Keratinocyte (primary cell): ENCODE measurements at regions not wholly inside any gene's neighbourhood (a gene's known extent, or its start where the extent isn't known, plus 50 kb on each side); places are given as distances from the start of the nearest gene placed in this dataset.

Experiments
- DNase-seq: peaks from one replicate; pipeline ENCODE4 v3.0.0-alpha.2; 2011; ENCODE audit warnings: low read depth, missing footprints, low spot score
- FAIRE-seq: peaks from 2 replicates; lab custom pipeline; 2011; peaks lifted over from hg19 to GRCh38; lab: Jason Lieb, UNC
- H2AFZ ChIP-seq: 2 replicates; pipeline ENCODE4 v1.6.0; 2012; ENCODE audit warnings: low read length, control low read depth, inconsistent platforms; ENCODE audit not compliant: control insufficient read depth
- H3K27ac ChIP-seq: 2 replicates; pipeline ENCODE4 v1.5.1; 2011; ENCODE audit warnings: low read length; ENCODE audit not compliant: control insufficient read depth, insufficient read depth
- H3K27me3 ChIP-seq: 3 replicates; pipeline ENCODE4 v1.6.0; 2011; ENCODE audit warnings: low read length; ENCODE audit not compliant: control insufficient read depth, insufficient read depth; ENCODE audit errors: extremely low read depth
- H3K36me3 ChIP-seq, 2 experiments: 2 replicates in 1 of 2; 3 replicates in 1 of 2; pipeline ENCODE4 v1.5.1; 2011; ENCODE audit warnings: low read length in 2 of 2, mild to moderate bottlenecking in 1 of 2; ENCODE audit not compliant: control insufficient read depth in 2 of 2, insufficient read depth in 2 of 2; ENCODE audit errors: extremely low read depth in 1 of 2
- H3K4me1 ChIP-seq: 3 replicates; pipeline ENCODE4 v1.5.1; 2011; ENCODE audit warnings: low read length; ENCODE audit not compliant: control insufficient read depth, insufficient read depth; ENCODE audit errors: extremely low read depth
- H3K4me2 ChIP-seq: 3 replicates; pipeline ENCODE4 v1.6.0; 2011; ENCODE audit warnings: low read depth, low read length; ENCODE audit not compliant: control insufficient read depth, insufficient read depth; ENCODE audit errors: extremely low read depth
- H3K4me3 ChIP-seq, 3 experiments: fragments of 200-600 bp in 1 of 3; sonication (generic) in 1 of 3; 2 replicates in 2 of 3; 3 replicates in 1 of 3; pipeline ENCODE4 v1.5.1; 2011 to 2016; ENCODE audit warnings: low read length in 3 of 3, mild to moderate bottlenecking in 3 of 3, control low read depth in 2 of 3, inconsistent platforms in 1 of 3, low read depth in 1 of 3, mixed read lengths in 1 of 3, mixed run types in 1 of 3, moderate library complexity in 1 of 3; ENCODE audit not compliant: control insufficient read depth in 2 of 3, insufficient read depth in 2 of 3; ENCODE audit errors: extremely low read depth in 1 of 3
- H3K79me2 ChIP-seq: 2 replicates; pipeline ENCODE4 v1.6.0; 2012; ENCODE audit warnings: low read length; ENCODE audit not compliant: control insufficient read depth, insufficient read depth
- H3K9ac ChIP-seq: 3 replicates; pipeline ENCODE4 v1.6.0; 2011; ENCODE audit warnings: low read length; ENCODE audit not compliant: control insufficient read depth, insufficient read depth; ENCODE audit errors: extremely low read depth
- H3K9me1 ChIP-seq: 3 replicates; pipeline ENCODE4 v1.6.0; 2011; ENCODE audit warnings: low read length; ENCODE audit not compliant: control insufficient read depth, insufficient read depth; ENCODE audit errors: extremely low read depth
- H3K9me3 ChIP-seq: 2 replicates; pipeline ENCODE4 v1.5.1; 2012; ENCODE audit warnings: low read depth, low read length; ENCODE audit not compliant: control insufficient read depth
- H4K20me1 ChIP-seq: 3 replicates; pipeline ENCODE4 v1.6.0; 2011; ENCODE audit warnings: low read length; ENCODE audit not compliant: control insufficient read depth, insufficient read depth; ENCODE audit errors: extremely low read depth
- CTCF ChIP-seq, 3 experiments: IDR thresholded peaks in 1 of 3; conservative IDR thresholded peaks in 1 of 3; optimal IDR thresholded peaks in 1 of 3; 2 replicates in 2 of 3; 3 replicates in 1 of 3; pipeline versions ENCODE3 to v1.5.1; 2011; ENCODE audit warnings: low read length in 3 of 3, mild to moderate bottlenecking in 3 of 3, moderate library complexity in 2 of 3, control low read depth in 1 of 3, inconsistent platforms in 1 of 3; ENCODE audit not compliant: insufficient read depth in 2 of 3; ENCODE audit errors: extremely low read depth in 1 of 3
- EZH2 ChIP-seq: IDR thresholded peaks from one replicate; pipeline ENCODE4 v1.6.1; 2012; ENCODE audit warnings: inconsistent platforms, mild to moderate bottlenecking, low read length, moderate library complexity
- dilution Hi-C: fragments of 300-500 bp; cut with MboI; formaldehyde crosslinking; loops from one replicate; pipeline ENCODE4 v1.7.0; 2020; ENCODE audit warnings: low sequenced_read_pairs; ENCODE audit not compliant: extremely low pct_ligation_motif_present

DNA sequence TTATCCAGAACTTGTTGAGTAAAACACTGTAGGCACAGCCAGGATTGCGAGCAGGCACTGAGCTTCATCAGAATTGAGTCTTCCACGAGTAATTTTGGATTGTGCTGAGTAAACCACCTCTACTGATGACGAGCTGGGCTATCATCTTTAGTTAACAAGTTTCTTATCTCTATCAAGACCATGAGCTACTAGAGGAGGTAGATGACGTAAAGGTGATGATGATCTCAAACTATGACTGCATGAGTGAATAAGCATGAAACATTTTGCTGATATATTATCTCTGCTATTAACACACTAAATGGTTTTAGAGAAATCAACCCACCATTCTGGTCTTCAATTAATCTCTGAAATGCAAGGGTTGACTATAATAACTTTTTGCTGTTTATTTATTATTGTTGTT is 506.0 kb downstream of the GBE1 start:
- no peak overlapping the region for H3K27ac ChIP-seq
- no peak overlapping the region for H3K9ac ChIP-seq
- TF ChIP-seq CTCF (optimal IDR thresholded peaks at IDR 0.05 in 1 of 3, IDR thresholded peaks at IDR 0.05 in 1 of 3, conservative IDR thresholded peaks at IDR 0.05 in 1 of 3; ENCODE audit: extremely low read depth in 1 of 3, insufficient read depth in 2 of 3, low read length in 3 of 3) (no peak), EZH2 (no peak)
- no peaks in the 10 kb centered on the region for H3K9me1 ChIP-seq
- H2AFZ ChIP-seq = no peak overlapping the region
- no peaks in the 10 kb centered on the region for H3K27me3 ChIP-seq
- H3K9me3 ChIP-seq = no peaks in the 10 kb centered on the region
- DNase-seq = no peak
- FAIRE-seq = no peak
- no peaks in the 10 kb centered on the region for H3K4me1 ChIP-seq
- H3K4me3 ChIP-seq = no peak overlapping the region
- dilution Hi-C loops = no loop called here
- H3K79me2 ChIP-seq = no peaks in the 10 kb centered on the region
- no peaks in the 10 kb centered on the region for H4K20me1 ChIP-seq
- no peak overlapping the region for H3K4me2 ChIP-seq
- H3K36me3 ChIP-seq = no peaks in the 10 kb centered on the region

GRCh38 chr3:81251096-81251495 is 510.3 kb downstream of the GBE1 start:
- no peaks in the 10 kb centered on the region for H4K20me1 ChIP-seq
- no peak overlapping the region for H3K4me2 ChIP-seq
- H3K9me3 ChIP-seq = no peaks in the 10 kb centered on the region
- no peak overlapping the region for H3K9ac ChIP-seq
- H3K9me1 ChIP-seq = no peaks in the 10 kb centered on the region
- no peaks in the 10 kb centered on the region for H3K27me3 ChIP-seq
- no peak overlapping the region for H2AFZ ChIP-seq
- H3K4me1 ChIP-seq = no peaks in the 10 kb centered on the region
- H3K4me3 ChIP-seq = no peak overlapping the region
- dilution Hi-C loops = no loop called here
- H3K79me2 ChIP-seq = no peaks in the 10 kb centered on the region
- DNase-seq (no peak), FAIRE-seq (no peak)
- no peaks in the 10 kb centered on the region for H3K36me3 ChIP-seq
- H3K27ac ChIP-seq = no peak overlapping the region
- TF ChIP-seq EZH2 (no peak), CTCF (optimal IDR thresholded peaks at IDR 0.05 in 1 of 3, IDR thresholded peaks at IDR 0.05 in 1 of 3, conservative IDR thresholded peaks at IDR 0.05 in 1 of 3; ENCODE audit: extremely low read depth in 1 of 3, insufficient read depth in 2 of 3, low read length in 3 of 3) (no peak)
